ENCODE measurements at regions not wholly inside any gene's neighbourhood (a gene's known extent, or its start where the extent isn't known, plus 50 kb on each side); places are given as distances from the start of the nearest gene placed in this dataset.

GRCh38 chr5:158121678-158122077 lies 262.7 kb upstream of the CLINT1 start:
- TF ChIP-seq CTCF (IDR thresholded peaks at IDR 0.05) (no peak), POLR2A (IDR thresholded peaks at IDR 0.05) (no peak)

Data from thyroid gland (tissue), 4 donors.